Tibial nerve (tissue), 3 donors: ENCODE measurements at regions not wholly inside any gene's neighbourhood (a gene's known extent, or its start where the extent isn't known, plus 50 kb on each side); places are given as distances from the start of the nearest gene placed in this dataset.

Experiments
- CTCF ChIP-seq, 5 experiments: fragments of 200-600 bp in 3 of 5; fragments of 450-650 bp in 2 of 5; sonication (generic) in 3 of 5; IDR thresholded peaks; one replicate each; pipeline ENCODE4 v1.5.1; 2016 to 2019; ENCODE audit warnings: antibody characterized with exemption in 5 of 5, mild to moderate bottlenecking in 3 of 5, moderate library complexity in 2 of 5
- POLR2A ChIP-seq, 2 donors: fragments of 450-650 bp; IDR thresholded peaks; one replicate each; pipeline ENCODE4 v1.6.1; 2017; ENCODE audit warnings: antibody characterized with exemption in 2 of 2, mild to moderate bottlenecking in 2 of 2, moderate library complexity in 2 of 2

- TF ChIP-seq CTCF (IDR thresholded peaks at IDR 0.05): no peak
- TF ChIP-seq POLR2A (IDR thresholded peaks at IDR 0.05): no peak
These were observed 394.6 kb downstream of the LRRIQ3 start for GRCh38 chr1:73803380-73803779.
